Stimulated activated CD4-positive, alpha-beta T cell treated with anti-CD3 and anti-CD28 coated beads, Interleukin-4, amount 100 ng/mL, for 4 hours (primary cell): ENCODE measurements at regions not wholly inside any gene's neighbourhood (a gene's known extent, or its start where the extent isn't known, plus 50 kb on each side); places are given as distances from the start of the nearest gene placed in this dataset.

Source experiments
- DNase-seq, 2 experiments: peaks; one replicate each; pipeline ENCODE4 v3.0.0-alpha.2; 2020

DNA sequence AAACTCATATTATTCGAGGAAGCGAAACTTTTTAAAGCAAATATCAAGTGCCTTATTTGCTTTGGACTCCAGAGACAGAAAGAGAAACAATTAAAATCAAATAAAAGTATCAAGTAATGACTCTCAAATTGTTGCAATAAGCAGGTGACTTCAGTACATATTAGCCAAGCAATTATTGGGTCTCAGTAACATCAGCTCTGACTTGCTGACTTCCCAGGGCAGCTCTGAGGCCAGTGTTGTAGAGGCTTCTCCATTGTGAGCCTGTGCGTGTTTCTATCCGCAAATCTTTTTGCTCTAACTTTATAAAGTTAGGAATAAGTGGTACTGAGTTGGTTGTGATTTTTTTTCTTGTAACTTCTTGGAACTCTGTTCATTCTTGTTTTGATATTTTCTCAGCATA lies 186.8 kb upstream of the PRLR start:
- no peak for DNase-seq

DNA sequence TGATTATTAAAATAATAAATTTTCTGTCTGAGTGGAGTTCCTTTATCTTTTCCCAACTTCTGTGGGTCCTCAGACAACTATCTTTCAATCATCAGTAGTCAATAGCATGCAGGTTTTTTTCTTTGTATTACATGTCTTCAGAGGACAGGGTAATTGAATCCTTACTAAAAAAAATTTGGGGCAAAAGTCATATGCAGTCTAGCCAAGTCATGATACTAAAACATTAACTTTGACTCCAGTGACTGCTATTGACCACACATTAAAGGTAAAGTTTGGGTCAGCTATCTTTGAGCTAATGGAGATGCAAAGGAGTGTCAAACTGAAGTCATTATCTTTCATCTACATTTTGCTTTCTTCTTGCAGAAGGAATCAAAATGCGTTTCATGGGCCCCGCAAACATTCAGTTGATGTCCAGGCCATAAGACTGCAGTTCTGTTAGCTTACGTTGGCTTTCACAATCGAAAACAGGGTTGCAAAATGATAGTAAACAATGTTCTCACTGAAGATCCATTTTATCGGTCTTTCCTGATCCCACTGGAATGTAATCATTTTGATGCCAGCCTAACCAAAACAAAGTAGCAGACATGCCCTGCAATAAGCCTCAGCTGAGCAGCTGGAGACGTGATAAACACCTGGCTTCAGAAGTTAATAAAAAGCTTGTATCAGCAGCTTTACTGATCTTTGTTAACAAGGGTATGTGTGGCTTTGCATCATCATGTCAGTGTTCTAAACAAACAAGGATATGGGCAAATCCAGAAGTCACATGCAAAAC lies 186.1 kb upstream of the PRLR start:
- DNase-seq, result no peak

DNA sequence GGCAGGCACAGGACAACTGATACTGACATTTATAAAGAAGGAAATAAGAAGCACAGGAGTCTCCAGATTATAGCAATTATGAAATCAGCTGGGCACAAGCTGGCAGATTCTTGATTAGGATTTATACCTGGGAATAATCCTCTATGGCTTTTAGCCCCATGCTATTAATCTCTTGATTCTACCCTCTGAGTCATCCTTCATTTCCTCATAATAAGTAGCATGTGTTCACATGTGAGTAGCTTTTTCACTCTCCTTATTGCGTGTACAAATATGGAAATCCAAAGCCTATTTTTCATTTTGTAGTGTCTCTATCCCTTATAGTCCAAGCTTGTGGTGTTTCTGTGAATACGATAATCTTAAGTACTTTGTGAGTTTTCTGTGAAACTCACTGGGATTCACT lies 185.0 kb upstream of the PRLR start:
- no peak for DNase-seq

DNA sequence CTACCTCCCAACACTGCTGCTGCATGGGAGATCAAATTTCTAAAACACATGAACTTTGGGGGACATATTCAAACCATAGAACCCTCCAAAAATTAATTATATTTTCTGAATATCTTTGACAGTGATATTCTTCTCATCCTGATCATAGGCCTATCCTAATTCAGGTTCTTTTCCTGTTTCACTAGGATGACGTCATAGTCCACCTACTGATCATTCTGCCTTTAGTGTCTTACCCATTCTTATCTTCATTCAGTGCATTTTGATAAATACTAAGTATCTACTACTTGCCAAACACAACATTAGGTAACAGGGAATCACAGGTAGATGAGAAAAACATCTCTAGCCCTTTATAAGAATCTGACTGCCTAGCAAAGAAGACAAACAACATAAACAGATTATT lies 179.1 kb upstream of the PRLR start:
- no peak for DNase-seq

DNA sequence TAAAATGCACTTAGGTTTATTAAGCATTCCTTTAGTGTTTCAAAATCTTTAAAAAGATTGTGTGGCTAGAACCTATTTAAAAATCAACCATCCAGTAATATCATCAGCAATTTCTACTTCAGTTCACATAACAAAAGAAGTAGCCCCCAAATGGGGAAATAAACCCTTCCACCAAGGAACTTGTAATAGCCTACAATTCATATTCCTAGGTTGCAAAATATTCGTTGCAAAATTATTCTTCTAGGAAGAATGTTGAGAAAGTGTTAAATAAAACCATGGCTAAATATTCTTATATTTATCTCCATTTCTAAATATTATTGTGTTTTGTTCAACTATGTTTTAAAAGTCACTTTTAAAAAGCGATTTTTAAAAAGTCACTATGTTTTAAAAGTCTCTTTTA lies 177.9 kb upstream of the PRLR start:
- no peak for DNase-seq

DNA sequence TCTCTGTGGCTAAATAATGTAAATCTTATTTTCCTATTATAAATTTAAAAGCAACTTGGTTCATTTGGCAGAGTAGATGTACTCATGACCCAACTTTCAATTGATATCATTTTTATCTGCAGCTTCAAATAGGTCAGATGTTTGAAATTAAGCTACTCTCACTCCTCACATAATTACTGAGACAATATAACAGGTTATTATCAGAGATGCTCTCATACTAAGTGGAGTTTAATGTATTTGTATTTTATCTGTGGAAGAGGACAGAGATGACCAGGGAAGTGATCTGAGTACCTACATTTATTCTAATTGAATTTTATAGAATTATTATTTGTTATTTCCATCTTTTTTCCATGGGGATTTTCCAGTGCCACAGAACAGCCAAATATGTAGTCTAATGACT lies 177.4 kb upstream of the PRLR start:
- DNase-seq, result no peak

DNA sequence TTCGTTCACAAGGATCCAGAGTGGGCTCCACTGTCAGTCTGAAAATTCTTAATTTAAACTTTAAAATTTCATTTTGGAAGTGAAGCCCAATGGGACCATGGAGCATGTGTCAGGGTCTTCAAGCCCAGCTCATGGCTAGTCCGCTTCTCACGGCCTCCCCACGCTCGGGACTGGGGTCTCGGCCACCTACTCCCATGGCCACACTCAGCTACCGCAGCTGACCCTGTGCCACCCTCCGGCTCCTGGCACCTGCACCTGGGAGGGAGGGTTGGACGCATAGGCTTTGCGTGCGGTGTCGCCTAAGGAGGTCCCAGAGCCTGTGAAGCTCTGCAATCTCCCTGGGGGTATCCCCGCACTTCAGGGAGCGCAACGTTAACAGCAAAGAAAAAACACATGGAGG lies 175.7 kb upstream of the PRLR start:
- DNase-seq, result no peak

DNA sequence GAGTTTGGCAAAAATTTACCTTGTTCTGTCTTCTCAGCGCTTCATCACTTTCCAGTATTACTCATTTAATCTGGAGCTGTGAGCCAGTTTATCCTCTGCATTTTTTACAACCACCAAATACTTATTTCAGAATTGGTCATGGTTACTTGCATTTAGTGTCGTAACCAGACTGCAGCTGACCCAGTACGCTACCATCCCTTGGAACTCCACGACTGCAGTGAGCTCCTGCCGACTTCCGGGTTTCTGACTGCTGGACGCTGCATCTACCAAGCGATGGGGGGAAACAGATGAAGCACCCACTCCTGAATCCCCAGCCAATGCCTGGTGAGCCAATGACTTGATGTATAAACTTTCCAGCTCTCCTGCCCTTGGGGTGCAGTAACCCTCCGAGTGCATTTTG lies 174.4 kb upstream of the PRLR start:
- DNase-seq, result no peak

DNA sequence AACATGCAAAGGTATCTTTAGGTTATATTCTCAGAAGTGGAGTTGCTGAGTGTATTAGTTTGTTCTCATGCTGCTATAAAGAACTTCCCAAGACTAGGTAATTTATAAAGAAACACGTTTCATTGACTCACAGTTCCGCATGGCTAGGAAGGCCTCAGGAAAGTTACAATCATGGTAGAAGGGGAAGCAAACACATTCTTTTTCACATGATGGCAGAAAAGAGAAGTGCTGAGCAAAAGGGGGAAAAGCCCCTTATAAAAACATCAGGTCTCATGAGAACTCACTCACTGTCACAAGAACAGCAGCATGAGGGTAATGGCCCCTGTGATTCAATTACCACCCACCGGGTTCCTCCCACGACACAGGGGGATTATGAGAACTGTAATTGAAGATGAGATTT lies 163.6 kb upstream of the PRLR start:
- DNase-seq, result no peak

DNA sequence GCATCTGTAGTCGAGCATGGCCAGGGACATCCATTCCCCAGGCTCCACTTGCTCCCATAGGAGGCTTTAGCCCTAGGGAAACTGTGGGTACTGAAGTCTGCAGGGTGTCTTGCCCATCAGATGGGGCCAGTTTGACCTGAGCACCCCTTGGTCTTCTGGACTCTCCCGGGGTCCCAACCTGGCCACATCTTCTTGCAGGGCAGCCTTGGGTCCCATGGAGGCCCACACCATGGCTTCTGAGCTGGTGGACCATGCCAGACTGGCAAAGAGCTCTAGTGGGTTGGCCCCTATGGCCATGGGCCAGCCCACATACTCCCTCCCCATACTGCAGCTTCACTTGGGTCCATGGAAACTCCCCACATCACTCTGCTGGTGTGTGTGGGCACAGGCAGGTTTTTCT lies 154.4 kb upstream of the PRLR start:
- no peak for DNase-seq

DNA sequence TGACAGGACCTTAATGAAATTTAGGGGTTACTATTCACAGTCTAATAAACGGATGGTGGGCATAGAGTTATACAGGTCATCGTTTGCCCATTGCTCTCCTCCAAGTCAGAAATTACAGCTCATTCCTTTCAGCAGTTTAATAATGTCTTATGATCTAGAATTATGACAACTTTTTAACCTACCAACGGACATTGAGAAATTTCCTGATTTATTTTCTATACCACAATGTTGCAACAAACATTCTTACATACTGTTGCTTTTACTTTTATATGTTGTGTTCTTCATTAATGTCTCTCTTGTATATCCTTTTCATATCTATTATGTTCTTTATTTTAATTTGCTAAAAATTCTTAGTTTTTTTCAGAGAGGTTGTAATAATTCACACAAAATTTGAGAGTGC lies 152.8 kb upstream of the PRLR start:
- no peak for DNase-seq

DNA sequence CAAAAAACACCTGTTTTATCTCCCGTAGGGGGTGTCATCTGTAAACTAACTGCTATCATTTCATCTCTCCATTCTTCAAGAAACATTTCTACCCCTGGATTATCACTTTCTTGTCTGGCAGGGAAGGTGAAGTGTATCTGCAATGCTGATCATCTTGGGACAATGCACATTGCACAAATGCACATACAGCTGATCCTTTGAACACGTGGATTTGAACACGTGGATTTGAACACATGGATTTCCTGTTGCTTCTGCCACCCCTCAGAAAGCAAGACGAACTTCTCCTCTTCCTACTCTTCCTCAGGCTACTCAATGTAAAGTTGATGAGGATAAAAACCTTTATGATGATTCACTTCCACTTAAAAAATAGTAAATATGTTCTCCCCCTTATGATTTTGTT lies 147.4 kb upstream of the PRLR start:
- no peak for DNase-seq

DNA sequence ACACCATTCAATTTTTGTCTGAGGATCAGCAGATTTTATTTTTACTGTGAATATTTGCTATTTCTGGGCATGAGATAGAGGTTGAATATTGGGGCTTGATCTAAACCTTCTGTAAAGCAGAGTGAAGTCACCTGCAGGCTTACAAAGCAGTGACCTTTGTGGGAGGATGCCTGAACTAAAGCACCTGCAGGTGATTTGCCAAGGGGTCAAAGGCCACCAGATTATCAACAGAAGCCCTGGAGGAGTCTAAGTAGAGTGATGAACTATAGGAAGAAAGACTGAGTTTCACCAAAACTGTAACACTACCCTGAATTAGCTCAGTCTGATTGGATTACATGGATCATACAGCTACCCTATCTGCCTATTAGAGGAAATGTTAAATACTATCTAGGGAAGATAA lies 144.3 kb upstream of the PRLR start:
- no peak for DNase-seq

DNA sequence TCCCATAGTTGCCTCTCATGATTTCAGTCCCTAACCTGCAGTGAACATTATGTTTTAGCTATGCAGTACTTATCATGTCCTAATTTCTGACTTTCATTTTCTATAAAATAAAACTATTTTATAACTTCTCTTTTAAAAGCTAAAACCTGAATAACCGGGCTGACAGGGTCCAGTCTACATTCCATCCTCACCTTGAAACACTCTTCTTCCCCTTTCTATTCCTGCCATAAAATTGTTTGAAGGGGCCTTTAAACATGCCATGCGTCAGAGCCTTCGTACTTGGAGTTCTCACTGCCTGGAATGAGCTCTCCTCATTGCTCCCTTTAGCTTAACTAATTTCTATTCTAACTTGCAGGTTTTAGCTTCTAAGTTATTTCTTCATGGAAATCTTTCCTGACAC lies 143.0 kb upstream of the PRLR start:
- DNase-seq, result no peak

DNA sequence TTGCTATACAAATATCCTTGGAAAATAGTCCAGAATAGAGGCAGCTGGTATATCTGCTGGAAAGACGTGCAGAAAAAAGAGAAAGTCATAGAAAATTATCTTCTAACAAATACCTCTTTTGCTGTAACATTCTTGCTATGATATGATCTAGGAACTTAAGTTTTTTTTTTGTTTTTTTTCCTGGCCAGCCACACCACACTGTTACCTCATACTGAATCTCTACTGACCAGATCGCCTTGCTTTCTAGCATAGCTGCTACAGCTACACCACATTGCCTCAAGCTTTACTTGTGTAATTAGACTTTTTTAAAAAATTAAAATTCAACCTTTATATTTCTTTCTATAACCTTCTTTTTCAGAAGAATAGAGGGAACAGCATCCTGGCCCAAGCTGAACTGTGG lies 142.2 kb upstream of the PRLR start:
- DNase-seq, result no peak

DNA sequence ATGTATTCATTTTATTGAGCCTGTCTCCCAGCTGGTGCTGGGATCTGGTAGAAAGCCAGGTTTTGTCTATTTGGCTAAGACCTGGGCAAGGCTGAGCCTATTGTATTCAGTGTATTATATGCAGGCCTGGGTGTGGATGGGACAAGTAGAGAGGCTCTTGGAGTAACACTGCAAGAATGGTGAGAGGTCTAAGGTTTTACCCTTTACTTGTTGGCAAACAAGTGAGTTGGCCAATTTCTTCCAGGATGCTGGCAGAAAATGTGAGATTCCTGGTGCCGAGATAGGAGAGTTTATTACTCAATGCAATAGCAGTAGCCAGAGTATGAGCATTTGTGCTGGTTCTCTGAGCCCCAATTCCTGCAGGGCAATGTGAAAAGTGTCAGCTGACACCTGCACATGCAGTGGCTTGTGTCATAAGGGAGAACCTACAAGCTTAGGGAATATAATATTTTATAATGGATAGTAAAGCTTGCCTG lies 141.7 kb upstream of the PRLR start:
- no peak for DNase-seq

DNA sequence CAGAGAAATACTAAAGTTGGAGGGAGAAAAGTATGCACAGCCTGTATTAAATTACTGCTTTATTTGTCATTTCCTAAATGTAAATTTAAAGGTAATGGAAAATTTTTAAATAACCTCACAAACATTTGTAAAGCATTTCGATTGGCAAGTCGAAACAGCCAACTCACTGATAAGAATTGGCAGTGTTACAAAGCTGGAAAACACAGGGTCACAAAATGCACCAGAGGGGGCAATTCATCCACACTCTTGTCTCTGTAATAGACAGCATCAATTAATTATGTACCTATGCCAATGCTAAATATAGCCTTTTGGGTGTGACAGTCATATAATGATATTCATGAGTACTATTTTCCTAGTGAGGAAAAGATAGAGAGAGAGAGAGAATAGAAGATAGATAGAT lies 140.6 kb upstream of the PRLR start:
- DNase-seq, result no peak

DNA sequence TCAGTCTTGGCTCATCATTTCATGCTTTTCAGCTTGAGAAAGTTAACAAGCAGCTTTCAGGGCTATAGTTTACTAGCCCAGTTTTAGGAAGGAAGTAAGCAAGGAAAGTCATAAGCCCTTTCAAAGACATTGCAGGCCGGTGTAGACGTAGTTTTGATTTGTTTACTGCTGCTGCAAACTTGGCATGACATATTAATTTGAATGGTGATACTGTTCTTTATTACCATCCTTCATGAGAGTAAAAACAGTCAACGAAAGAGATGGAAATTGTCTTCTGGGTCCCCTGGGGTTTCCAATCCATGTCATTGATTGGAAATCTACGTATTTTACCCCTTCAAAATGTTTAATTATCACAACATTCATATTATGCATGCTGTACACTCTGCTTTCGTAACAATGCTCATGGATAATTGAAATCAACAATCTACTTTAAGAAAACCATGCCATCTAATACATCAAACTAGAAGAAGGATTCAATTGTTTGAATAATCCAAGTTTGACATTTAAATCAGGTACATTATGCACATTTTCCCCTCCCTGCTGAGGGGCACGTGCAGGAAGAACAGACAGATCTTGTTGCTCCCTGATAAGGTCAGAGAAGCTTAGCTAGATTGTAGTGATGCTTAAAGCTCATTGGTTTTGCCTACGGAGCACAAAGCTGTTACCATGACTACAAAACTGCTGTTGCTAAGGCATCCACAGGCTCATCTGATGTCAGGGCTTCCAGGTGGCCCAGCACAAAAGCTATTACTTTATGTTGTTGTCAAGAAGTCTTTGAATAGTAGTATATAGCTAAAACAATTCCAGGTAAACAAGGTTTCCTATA lies 139.9 kb upstream of the PRLR start:
- DNase-seq, result no peak

DNA sequence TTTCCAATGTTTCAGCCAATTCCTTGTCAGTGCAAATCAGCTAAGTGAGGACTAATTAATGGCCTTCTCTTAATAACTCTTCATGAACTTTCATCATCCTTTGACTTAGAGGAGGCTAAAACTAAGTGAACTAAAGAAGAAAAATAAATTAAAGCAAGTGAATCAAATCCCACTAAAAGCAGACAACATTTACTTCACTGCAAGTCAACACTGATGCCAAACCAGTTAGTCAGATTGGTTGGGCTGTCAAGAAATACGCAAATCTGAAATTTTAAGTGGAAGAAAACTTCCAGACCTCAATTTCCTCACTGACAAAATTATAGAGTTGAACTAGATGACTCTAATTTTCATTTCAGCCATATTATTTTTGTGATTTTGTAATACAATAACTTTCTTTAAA lies 137.2 kb upstream of the PRLR start:
- DNase-seq, result no peak

DNA sequence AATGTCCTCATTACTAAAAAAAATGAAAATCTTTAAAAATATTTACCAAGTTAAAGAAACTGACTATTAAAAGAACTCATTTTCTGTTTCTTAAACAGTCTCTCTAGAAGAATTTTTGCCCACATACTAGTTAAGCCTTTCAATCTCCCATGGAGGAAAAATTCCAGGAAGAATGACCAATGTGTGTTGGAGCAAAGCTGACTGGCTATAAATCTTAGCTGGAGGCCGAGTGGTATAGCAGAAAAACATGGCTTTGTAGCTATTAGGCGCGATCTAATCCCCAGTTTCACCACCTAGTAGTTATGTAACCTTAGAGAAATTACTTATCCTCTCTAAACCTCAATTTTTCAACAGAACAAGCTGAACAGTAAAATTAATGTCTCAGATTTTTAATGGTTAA lies 135.5 kb upstream of the PRLR start:
- DNase-seq, result no peak

DNA sequence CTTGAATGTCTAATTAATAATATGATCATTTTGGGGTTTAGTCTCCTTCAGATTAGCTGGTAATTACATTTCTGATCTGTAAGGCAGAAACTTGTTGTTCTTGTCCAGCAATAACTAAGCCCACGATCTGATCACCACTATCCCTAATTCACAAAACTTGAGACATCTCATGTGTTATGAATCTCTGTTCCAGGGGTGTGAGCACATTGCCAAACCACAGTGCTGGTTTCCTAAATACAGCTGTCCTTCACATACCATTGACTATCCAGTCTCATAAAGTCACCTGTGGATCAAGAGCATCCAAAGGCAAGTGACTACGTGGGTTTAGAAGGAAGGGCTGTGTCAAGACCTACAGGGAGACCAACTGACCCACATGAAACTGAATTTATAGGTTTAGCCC lies 134.1 kb upstream of the PRLR start:
- no peak for DNase-seq

DNA sequence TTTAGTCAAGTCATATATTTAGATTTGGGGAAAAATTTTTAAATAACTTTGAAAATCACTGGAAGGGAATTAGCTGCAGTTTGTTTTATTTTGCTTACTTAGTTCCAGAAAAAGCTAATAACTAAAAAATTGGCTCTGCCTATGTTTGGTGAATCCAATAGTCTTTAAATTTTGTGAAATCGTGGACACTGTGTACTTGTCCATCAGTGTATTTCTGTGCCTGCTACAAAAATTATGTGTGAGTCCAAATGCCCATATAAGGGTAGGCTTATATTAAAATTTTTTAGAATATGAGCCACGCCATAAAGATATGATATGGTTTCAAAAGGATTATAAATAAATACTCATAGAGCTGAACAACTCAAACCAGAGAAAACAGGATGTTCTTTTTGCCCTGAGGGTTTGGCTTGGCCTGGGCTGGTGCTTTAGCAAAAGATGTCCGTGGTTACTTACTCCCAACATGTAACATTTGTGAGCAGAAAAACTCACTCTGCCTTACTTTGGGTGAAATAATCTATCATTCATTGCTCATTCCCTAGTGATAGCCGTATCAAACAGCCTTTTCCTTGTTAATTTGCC lies 133.2 kb upstream of the PRLR start:
- no peak for DNase-seq

DNA sequence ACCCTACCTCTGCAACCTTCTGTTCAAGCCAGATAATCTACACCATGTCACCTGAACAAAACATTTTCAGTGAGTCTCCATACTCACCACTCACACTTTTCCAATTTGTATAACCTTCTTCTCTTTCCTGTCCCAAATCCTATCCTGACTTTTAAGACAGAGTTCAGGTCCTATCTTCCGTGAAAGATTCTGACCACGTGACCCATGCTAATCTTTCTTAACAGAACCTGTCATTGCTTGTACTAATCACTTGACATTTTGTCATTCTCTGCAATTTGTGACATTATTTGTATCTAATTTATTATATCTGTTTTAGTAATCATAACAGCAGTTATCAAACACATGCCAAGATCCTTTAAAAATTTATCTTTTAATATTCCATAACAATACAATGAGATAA lies 132.5 kb upstream of the PRLR start:
- no peak for DNase-seq

DNA sequence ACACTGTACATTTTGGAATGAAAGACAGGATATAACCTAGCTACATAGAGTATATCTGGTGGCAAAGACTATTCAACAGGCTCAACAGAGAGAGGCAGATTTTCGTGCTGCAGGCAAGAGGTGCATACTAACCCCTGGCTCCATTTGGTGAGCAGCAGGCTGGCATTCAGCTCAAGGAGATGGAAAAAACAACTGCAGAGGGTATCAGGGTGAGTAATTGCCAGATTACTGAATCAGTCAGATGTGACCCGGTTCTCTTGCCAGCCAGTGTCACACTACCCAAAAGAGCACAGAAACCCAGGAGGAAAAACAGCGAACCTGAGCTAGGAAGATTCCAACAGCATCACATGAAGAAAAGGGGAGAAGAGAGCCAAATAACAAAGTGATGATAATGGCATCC lies 130.4 kb upstream of the PRLR start:
- DNase-seq, result no peak
